Spleen (tissue), 11 donors: ENCODE measurements at regions not wholly inside any gene's neighbourhood (a gene's known extent, or its start where the extent isn't known, plus 50 kb on each side); places are given as distances from the start of the nearest gene placed in this dataset.
"Not testable (repeated sequence)": the region's sequence is repeated elsewhere in the genome, so short reads cannot be mapped to it uniquely, and the experiment has no call there.

Source experiments
- DNase-seq: peaks from one replicate; pipeline ENCODE4 v3.0.0-alpha.2; 2020
- H3K27ac ChIP-seq, 8 donors: fragments of 200-600 bp; sonication (generic) in 7 of 8; 1 replicate in 4 of 8; 2 replicates in 4 of 8; pipeline versions ENCODE4 v1.5.0 to v1.8.0; 2016 to 2021; ENCODE audit warnings: inconsistent platforms in 4 of 8, mild to moderate bottlenecking in 4 of 8, moderate library complexity in 1 of 8
- H3K27me3 ChIP-seq, 7 donors: fragments of 200-600 bp; sonication (generic) in 6 of 7; replicated peaks in 1 of 7; 1 replicate in 4 of 7; 2 replicates in 3 of 7; pipeline versions ENCODE4 v1.5.0 to v1.8.0; 2016 to 2021; ENCODE audit warnings: inconsistent platforms in 3 of 7, mild to moderate bottlenecking in 1 of 7
- H3K36me3 ChIP-seq, 6 donors: fragments of 200-600 bp; sonication (generic) in 5 of 6; 1 replicate in 4 of 6; 2 replicates in 2 of 6; pipeline versions ENCODE4 v1.5.0 to v1.8.0; 2016 to 2021; ENCODE audit warnings: inconsistent platforms in 2 of 6
- H3K4me1 ChIP-seq, 6 donors: fragments of 200-600 bp; sonication (generic) in 5 of 6; 1 replicate in 3 of 6; 2 replicates in 3 of 6; pipeline versions ENCODE4 v1.5.0 to v1.8.0; 2016 to 2021; ENCODE audit warnings: inconsistent platforms in 3 of 6
- H3K4me3 ChIP-seq, 8 donors: fragments of 200-600 bp; sonication (generic) in 7 of 8; 1 replicate in 4 of 8; 2 replicates in 4 of 8; pipeline versions ENCODE4 v1.5.0 to v1.8.0; 2016 to 2021; ENCODE audit warnings: inconsistent platforms in 4 of 8, mild to moderate bottlenecking in 4 of 8, moderate library complexity in 2 of 8
- H3K9me3 ChIP-seq, 8 donors: fragments of 200-600 bp; sonication (generic) in 7 of 8; 1 replicate in 4 of 8; 2 replicates in 4 of 8; pipeline versions ENCODE4 v1.5.0 to v1.8.0; 2016 to 2021; ENCODE audit warnings: inconsistent platforms in 4 of 8
- CTCF ChIP-seq, 11 experiments: fragments of 200-600 bp in 7 of 11; fragments of 450-650 bp in 4 of 11; sonication (generic) in 4 of 11; IDR thresholded peaks in 8 of 11; conservative IDR thresholded peaks in 3 of 11; 1 replicate in 7 of 11; 2 replicates in 4 of 11; pipeline versions ENCODE4 v1.4.0 to v1.8.0; 2016 to 2021; ENCODE audit warnings: antibody characterized with exemption in 11 of 11, inconsistent platforms in 4 of 11, mild to moderate bottlenecking in 1 of 11
- POLR2A ChIP-seq, 3 donors: fragments of 450-650 bp; IDR thresholded peaks; one replicate each; pipeline ENCODE4 v1.5.1; 2017; ENCODE audit warnings: antibody characterized with exemption in 3 of 3, mild to moderate bottlenecking in 1 of 3
- POLR2AphosphoS5 ChIP-seq, 3 donors: sonication (generic); formaldehyde crosslinking; IDR thresholded peaks; one replicate each; pipeline ENCODE4 v1.5.1; 2017; ENCODE audit warnings: antibody characterized with exemption in 3 of 3
- WGBS, 5 donors: extraction: QIAGEN DNeasy Blood & Tissue Kit in 3 of 5; methylation state at CpG; one replicate each; pipeline versions ENCODE4 v1.1.5 to v1.1.7; 2013 to 2018; 5-methylcytosine and 5-hydroxymethylcytosine counted together
- intact Hi-C: fragments of 100-400 bp; cut with DNase I; formaldehyde crosslinking; loops from one replicate; pipeline ENCODE4 v1.15.0; 2023; ENCODE audit warnings: low total_unique reads
- donor health status: healthy with polysubstance abuse.
- donor health status: DM: no; HTN: no; CAD: no; lungs with moderate emphysema.
- donor health status: DM: no; HTN: no; CAD: no.
- donor health status: Bipolar disorder and iron deficiency.
- donor health status: healthy.
- donor health status: DM: no; HTN: no; CAD: no.
- donor health status: DM: yes; HTN: yes; CAD: no.

DNA sequence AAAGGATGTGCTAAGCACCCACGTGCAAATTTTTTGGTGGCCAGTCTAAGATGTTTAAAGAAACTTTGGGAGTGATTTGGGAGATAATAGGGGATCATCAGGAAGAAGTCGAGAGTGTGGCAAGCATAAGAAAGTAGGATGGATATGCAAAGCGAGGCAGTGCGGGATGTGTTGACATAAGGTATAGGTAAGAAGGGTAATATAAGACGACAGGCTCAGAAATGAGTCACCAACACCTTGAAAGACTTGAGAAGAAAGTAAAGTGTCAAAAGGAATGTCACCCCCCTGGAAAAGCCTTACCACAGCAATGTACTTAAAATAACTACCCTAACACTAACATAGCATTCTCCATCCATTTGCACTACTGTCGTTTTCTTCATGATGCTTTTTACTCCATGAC lies 69.8 kb upstream of the BMP2K start:
- Histone ChIP-seq H3K4me1 (peaks cover 0 to 25% (median 10%) of the 10 kb centered on the region in 6 donors), H3K9me3 (peaks cover 0 to 31% (median 15%) of the 10 kb centered on the region in 8 donors), H3K36me3 (no peaks in the 10 kb centered on the region), H3K27ac (peak overlapping the region in 1 of 8 donors; percentile 67), H3K27me3 (no peaks in the 10 kb centered on the region), H3K4me3 (no peak overlapping the region)
- 66 to 84% (median 75%) methylated on average over 6 of the region's 6 CpGs for WGBS, 5 donors
- intact Hi-C loops, result no loop called here
- no peak for DNase-seq
- no peak for TF ChIP-seq POLR2A (IDR thresholded peaks at IDR 0.05)
- TF ChIP-seq CTCF (IDR thresholded peaks at IDR 0.05 in 8 of 11, conservative IDR thresholded peaks at IDR 0.05 in 3 of 11), result no peak
- no peak for TF ChIP-seq POLR2AphosphoS5 (IDR thresholded peaks at IDR 0.05)

GRCh38 chr4:78707268-78707667 lies 68.9 kb upstream of the BMP2K start:
- TF ChIP-seq CTCF (IDR thresholded peaks at IDR 0.05 in 8 of 11, conservative IDR thresholded peaks at IDR 0.05 in 3 of 11) (no peak), POLR2AphosphoS5 (IDR thresholded peaks at IDR 0.05) (no peak), POLR2A (IDR thresholded peaks at IDR 0.05) (no peak)
- Histone ChIP-seq H3K4me3 (no peak overlapping the region), H3K27me3 (no peaks in the 10 kb centered on the region), H3K27ac (peak overlapping the region in 6 of 8 donors; percentile 38 to 67 (median 48)), H3K9me3 (peaks cover 0 to 27% (median 13%) of the 10 kb centered on the region in 8 donors), H3K36me3 (no peaks in the 10 kb centered on the region), H3K4me1 (peaks cover 0 to 25% (median 10%) of the 10 kb centered on the region in 6 donors)
- intact Hi-C loops, result no loop called here
- no peak for DNase-seq
- WGBS, 5 donors, result 36 to 58% (median 47%) methylated on average over 2 of the region's 2 CpGs

- peaks cover 0 to 21% (median 8%) of the 10 kb centered on the region in 8 donors for H3K9me3 ChIP-seq
- no peak for TF ChIP-seq POLR2AphosphoS5 (IDR thresholded peaks at IDR 0.05)
- TF ChIP-seq CTCF (IDR thresholded peaks at IDR 0.05 in 8 of 11, conservative IDR thresholded peaks at IDR 0.05 in 3 of 11), result no peak
- TF ChIP-seq POLR2A (IDR thresholded peaks at IDR 0.05), result no peak
- H3K36me3 ChIP-seq, result no peaks in the 10 kb centered on the region
- 70 to 86% (median 80%) methylated on average over 5 of the region's 5 CpGs for WGBS, 5 donors
- no peaks in the 10 kb centered on the region for H3K27me3 ChIP-seq
- no peak for DNase-seq
- H3K4me1 ChIP-seq, result peaks cover 0 to 25% (median 10%) of the 10 kb centered on the region in 6 donors
- H3K4me3 ChIP-seq, result no peak overlapping the region
- intact Hi-C loops, result no loop called here
- peak overlapping the region in 6 of 8 donors; percentile 38 to 67 (median 48) for H3K27ac ChIP-seq
These were observed 68.4 kb upstream of the BMP2K start for GRCh38 chr4:78707793-78708192.

DNA sequence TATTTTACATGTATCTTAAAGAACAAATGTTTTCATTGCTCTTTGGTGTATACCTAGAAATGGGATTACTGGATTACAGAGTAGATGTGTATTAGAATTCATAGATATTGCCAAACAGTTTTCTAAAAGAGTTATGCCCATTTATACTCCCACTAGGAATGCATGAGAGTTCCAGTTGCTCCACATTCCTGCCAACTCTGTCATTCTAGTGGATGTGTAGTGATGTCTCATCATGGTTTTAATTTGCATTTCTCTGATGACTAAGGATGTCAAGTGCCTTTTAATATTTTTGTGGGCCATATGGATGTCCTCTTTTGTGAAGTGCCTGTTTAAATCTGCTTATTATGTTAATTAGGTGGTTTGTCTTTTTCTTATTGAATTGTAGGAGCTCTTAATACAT lies 65.6 kb upstream of the BMP2K start:
- intact Hi-C loops, result no loop called here
- H3K27ac ChIP-seq, result no peak overlapping the region
- H3K36me3 ChIP-seq, result no peaks in the 10 kb centered on the region
- no peak for TF ChIP-seq POLR2A (IDR thresholded peaks at IDR 0.05)
- peaks cover 0 to 15% (median 3%) of the 10 kb centered on the region in 6 donors for H3K4me1 ChIP-seq
- DNase-seq, result no peak
- H3K4me3 ChIP-seq, result no peak overlapping the region
- H3K27me3 ChIP-seq, result no peaks in the 10 kb centered on the region
- peaks cover 0 to 7% (median 0%) of the 10 kb centered on the region in 8 donors for H3K9me3 ChIP-seq

DNA sequence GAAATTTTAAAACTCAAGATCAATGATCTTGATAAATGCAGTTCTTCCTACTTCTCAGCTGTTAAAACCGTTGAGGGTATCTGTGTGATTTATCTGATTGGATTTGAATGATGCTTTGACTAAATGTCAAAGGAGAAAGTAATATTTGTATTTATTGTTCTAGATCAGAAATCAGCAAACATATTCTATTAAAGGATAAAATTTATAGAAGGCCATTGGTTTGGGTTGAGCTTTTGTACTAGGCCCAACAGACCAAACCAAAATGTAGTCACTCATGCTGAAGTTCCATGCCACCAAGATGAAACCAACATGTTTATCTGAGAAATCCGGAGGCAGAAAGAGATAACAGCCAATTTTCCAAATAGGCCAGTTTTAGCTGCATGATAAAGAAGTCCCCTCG lies 64.5 kb upstream of the BMP2K start:
- H3K4me1 ChIP-seq, result peaks cover 0 to 15% (median 3%) of the 10 kb centered on the region in 6 donors
- H3K4me3 ChIP-seq, result no peak overlapping the region
- DNase-seq, result no peak
- H3K27ac ChIP-seq, result no peak overlapping the region
- 91 to 96% (median 94%) methylated on average over 3 of the region's 3 CpGs for WGBS, 5 donors
- no peak for TF ChIP-seq POLR2AphosphoS5 (IDR thresholded peaks at IDR 0.05)
- no peak for TF ChIP-seq POLR2A (IDR thresholded peaks at IDR 0.05)
- no peak for TF ChIP-seq CTCF (IDR thresholded peaks at IDR 0.05 in 8 of 11, conservative IDR thresholded peaks at IDR 0.05 in 3 of 11)
- intact Hi-C loops, result no loop called here
- H3K9me3 ChIP-seq, result peaks cover 0 to 7% (median 0%) of the 10 kb centered on the region in 8 donors
- H3K36me3 ChIP-seq, result no peaks in the 10 kb centered on the region
- no peaks in the 10 kb centered on the region for H3K27me3 ChIP-seq

GRCh38 chr4:78714598-78714997 lies 61.6 kb upstream of the BMP2K start:
- H3K4me1 ChIP-seq, H3K27me3 ChIP-seq, DNase-seq, H3K4me3 ChIP-seq, intact Hi-C loops, H3K27ac ChIP-seq, H3K9me3 ChIP-seq, H3K36me3 ChIP-seq: not testable (repeated sequence)
- WGBS, 5 donors, result 91 to 97% (median 96%) methylated on average over 4 of the region's 4 CpGs

DNA sequence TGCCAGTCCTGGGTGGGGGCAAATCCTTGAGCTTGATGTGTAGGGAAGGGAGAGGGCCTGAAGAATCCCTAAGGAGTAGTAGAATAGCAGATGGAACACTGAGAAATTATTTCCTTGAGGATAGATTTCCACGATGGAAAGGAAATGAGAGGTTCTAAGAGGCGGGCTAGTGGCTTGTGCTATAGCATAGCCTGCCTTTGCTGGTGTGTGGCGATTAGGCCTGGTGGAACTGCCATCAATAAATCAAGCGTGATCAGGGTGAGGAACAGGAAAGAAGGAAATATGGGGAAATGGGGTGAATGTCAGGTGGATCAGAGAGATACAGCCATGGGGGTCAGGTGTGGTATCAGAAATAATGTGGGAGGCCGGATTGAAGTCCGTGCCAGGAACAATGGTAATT lies 60.8 kb upstream of the BMP2K start:
- intact Hi-C loops, DNase-seq, H3K4me1 ChIP-seq, H3K27ac ChIP-seq, H3K9me3 ChIP-seq, H3K4me3 ChIP-seq, H3K36me3 ChIP-seq, H3K27me3 ChIP-seq: not testable (repeated sequence)
- 55 to 74% (median 64%) methylated on average over 4 to 6 of the region's 6 CpGs for WGBS, 5 donors
